ENCODE measurements at regions not wholly inside any gene's neighbourhood (a gene's known extent, or its start where the extent isn't known, plus 50 kb on each side); places are given as distances from the start of the nearest gene placed in this dataset.
A peak's percentile ranks its signal among the peaks of the same experiment; 100 is the strongest.

DNA sequence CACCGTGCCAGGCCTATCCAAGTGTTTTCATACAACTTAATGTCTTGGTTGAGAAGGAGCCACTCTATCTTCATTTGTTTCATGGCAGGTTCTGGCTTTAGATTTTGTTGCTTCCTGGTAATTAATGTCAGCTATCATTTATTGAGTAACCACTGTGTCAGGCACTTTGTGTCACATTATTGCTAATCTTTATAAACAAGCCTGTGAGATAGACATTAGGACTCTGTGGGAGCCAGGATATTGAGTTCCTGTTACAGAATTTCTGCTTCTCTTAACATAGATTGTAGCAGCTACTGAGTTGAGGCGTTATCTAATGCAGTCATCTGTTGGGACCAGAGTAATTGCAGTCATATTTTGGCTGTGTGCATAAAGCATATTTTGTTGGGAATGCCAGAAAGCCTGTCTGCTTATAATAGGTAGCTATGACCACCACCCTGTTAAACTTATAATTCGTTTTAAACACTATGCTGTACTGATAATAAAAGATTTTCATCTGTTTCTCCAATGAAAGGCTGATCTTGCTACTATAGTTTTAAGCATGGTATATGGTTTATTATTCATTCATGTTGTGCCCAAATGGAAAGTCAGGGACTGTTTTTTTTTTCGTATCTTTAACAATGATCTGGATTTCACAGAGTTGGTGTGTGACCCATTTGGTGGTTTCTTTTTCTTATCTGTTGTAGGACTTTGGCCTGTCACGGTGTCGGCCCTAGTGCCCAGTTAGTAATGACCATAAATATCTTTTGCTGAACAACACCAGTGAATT lies 432.6 kb downstream of the PCNX1 start:
- no peak for DNase-seq (ENCODE audit: low read depth)
- TF ChIP-seq, protein P1, sequence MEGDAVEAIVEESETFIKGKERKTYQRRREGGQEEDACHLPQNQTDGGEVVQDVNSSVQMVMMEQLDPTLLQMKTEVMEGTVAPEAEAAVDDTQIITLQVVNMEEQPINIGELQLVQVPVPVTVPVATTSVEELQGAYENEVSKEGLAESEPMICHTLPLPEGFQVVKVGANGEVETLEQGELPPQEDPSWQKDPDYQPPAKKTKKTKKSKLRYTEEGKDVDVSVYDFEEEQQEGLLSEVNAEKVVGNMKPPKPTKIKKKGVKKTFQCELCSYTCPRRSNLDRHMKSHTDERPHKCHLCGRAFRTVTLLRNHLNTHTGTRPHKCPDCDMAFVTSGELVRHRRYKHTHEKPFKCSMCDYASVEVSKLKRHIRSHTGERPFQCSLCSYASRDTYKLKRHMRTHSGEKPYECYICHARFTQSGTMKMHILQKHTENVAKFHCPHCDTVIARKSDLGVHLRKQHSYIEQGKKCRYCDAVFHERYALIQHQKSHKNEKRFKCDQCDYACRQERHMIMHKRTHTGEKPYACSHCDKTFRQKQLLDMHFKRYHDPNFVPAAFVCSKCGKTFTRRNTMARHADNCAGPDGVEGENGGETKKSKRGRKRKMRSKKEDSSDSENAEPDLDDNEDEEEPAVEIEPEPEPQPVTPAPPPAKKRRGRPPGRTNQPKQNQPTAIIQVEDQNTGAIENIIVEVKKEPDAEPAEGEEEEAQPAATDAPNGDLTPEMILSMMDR (IDR thresholded peaks at IDR 0.05; ENCODE audit: insufficient read depth, low read depth, low read length, missing control alignments): no peak
- no peak overlapping the region for H3K4me3 ChIP-seq (ENCODE audit: low read depth, low read length)

DNA sequence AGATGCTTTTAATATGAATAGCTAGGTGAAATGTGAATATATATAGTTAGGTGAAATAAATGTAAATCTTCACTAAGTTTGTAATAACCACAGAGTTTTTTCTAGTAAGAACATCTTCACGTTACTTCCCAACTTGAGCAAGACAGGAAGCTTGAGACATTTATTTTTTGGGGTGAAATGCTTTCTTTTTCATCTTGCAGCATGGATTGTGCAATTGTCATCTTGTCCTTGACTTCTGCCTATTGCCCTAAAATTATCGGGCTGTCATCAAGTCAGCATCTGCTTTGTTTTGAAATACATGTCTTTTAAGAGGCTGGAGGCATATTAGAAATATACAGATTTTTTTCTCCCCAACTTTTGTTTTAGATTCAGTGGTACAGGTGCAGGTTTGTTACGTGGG lies 433.9 kb downstream of the PCNX1 start:
- DNase-seq (ENCODE audit: low read depth): no peak
- TF ChIP-seq, protein P1 (IDR thresholded peaks at IDR 0.05; ENCODE audit: insufficient read depth, low read depth, low read length, missing control alignments): no peak
- no peak overlapping the region for H3K4me3 ChIP-seq (ENCODE audit: low read depth, low read length)

DNA sequence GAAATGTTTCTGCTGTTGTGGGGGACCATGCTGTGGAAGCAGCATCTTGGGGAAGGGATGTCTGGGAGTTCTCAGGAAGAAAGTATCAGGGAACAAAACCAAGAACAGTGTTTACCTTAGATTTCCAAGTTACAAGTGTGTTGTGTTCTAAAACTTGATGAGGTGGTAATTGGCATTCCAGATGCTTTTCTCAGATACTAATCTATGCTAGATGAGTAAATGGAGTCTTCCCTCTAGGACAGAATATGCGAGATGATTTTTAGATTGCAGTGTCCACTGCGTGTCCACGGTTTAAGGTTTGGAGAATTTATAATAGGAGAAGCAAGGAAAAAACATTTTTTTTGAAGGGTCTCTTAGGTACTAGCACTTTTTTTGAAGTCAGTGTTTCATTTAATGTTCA lies 436.5 kb downstream of the PCNX1 start:
- TF ChIP-seq, protein P1 (IDR thresholded peaks at IDR 0.05; ENCODE audit: insufficient read depth, low read depth, low read length, missing control alignments): no peak
- H3K4me3 ChIP-seq (ENCODE audit: low read depth, low read length): no peak overlapping the region
- no peak for DNase-seq (ENCODE audit: low read depth)

DNA sequence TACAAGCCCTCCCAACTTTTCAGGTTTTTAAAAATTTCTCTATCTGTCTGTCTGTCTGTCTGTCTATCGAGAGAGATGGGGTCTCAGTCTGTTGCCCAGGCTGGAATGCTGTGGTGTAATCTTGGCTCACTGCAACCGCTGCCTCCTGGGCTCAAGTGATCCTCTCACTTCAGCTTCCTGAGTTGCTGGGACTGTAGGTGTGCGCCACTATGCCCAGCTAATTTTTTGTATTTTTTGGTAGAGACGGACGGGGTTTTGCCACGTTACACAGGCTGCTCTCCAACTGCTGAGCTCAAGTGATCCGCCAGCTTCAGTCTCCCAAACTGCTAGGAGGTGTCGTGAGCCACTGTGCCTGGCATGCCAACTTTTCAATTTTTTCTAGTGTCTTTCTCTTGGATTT lies 437.2 kb downstream of the PCNX1 start:
- no peak for DNase-seq (ENCODE audit: low read depth)

DNA sequence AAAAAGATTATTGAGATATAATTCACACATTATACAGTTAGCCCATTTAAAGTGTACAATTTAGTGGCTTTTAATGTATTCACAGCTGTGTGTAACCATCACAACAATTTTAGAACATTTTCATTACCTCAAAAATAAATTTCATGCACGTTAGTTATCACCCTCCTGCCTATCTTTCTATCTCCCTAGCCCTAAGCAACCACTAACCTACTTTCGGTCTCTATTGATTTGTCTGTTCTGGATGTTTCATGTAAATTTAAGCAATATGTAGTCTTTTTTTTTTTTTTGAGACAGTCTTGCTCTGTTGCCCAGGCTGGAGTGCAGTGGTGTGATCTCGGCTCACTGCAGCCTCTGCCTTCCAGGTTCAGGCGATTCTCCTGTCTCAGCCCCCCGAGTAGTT lies 439.4 kb downstream of the PCNX1 start:
- TF ChIP-seq, protein P1 (IDR thresholded peaks at IDR 0.05; ENCODE audit: insufficient read depth, low read depth, low read length, missing control alignments): no peak
- DNase-seq (ENCODE audit: low read depth): peak; percentile 65
- no peak overlapping the region for H3K4me3 ChIP-seq (ENCODE audit: low read depth, low read length)

More for the DNA sequence above, 437.2 kb downstream of the PCNX1 start:
- TF ChIP-seq, protein P1 (IDR thresholded peaks at IDR 0.05; ENCODE audit: insufficient read depth, low read depth, low read length, missing control alignments): no peak
- H3K4me3 ChIP-seq (ENCODE audit: low read depth, low read length): no peak overlapping the region

DNA sequence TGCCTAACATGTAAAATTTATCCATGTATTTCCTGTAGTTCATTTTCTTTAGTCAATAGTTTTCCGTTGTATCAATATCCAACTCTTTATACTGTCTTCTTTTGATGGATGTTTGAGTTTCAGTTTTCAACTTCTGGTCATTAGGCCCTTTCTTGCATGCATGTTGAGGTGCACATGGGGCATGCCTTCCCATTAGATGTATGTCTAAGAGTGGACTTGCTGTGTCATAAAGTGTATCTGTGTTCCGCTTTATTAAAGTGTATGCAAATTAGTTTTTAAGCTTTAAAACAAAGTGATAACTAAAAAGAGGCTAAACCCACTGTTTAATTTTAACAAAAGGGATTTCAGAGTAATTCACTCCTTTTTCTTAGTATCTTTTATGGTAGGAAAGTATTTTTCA lies 441.1 kb downstream of the PCNX1 start:
- H3K4me3 ChIP-seq (ENCODE audit: low read depth, low read length): no peak overlapping the region
- peak; percentile 70 for DNase-seq (ENCODE audit: low read depth)
- TF ChIP-seq, protein P1 (IDR thresholded peaks at IDR 0.05; ENCODE audit: insufficient read depth, low read depth, low read length, missing control alignments): no peak

DNA sequence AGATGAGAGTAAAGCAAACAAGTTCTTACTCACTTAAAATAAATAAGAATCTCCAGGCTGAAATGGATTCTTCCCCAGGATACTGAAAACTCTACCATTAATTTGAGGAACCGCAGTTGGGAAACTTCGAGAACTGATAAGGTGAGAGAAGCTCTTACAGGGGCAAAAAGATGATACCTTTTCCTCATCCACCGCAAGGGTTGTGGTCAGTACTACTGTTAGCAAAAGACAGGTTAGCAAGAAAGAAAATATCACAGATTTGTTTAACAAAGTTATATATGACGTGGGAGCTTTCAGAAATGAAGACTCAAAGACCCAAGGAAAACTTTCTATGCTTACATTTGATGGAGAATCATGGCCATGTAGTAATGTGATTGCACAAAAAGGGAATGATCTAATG lies 441.6 kb downstream of the PCNX1 start:
- DNase-seq (ENCODE audit: low read depth): peak; percentile 45
- H3K4me3 ChIP-seq (ENCODE audit: low read depth, low read length): no peak overlapping the region
- TF ChIP-seq, protein P1 (IDR thresholded peaks at IDR 0.05; ENCODE audit: insufficient read depth, low read depth, low read length, missing control alignments): no peak
